ENCODE measurements at regions not wholly inside any gene's neighbourhood (a gene's known extent, or its start where the extent isn't known, plus 50 kb on each side); places are given as distances from the start of the nearest gene placed in this dataset.

DNA sequence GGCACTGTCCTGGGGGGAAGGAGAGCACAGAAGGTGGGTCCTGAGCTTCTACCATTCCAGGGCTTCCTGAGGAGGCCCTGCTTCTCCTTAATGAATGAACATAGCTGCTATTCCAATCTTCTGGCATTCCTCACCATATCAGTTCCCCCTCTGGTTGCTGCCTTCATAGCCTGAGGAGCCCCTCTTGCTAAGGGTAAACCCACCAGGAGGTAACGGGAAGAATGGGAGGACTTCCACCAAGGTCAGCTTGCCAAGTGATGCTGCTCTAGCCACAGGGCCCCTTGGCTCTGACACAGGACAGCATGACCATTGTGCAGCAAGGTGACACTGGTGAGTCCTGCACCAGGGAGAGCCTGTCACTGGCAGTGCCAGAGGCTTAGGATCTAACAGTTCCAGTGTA is 1022.5 kb downstream of the TBC1D22A start:
- TF ChIP-seq, protein P1, sequence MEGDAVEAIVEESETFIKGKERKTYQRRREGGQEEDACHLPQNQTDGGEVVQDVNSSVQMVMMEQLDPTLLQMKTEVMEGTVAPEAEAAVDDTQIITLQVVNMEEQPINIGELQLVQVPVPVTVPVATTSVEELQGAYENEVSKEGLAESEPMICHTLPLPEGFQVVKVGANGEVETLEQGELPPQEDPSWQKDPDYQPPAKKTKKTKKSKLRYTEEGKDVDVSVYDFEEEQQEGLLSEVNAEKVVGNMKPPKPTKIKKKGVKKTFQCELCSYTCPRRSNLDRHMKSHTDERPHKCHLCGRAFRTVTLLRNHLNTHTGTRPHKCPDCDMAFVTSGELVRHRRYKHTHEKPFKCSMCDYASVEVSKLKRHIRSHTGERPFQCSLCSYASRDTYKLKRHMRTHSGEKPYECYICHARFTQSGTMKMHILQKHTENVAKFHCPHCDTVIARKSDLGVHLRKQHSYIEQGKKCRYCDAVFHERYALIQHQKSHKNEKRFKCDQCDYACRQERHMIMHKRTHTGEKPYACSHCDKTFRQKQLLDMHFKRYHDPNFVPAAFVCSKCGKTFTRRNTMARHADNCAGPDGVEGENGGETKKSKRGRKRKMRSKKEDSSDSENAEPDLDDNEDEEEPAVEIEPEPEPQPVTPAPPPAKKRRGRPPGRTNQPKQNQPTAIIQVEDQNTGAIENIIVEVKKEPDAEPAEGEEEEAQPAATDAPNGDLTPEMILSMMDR (conservative IDR thresholded peaks at IDR 0.05; ENCODE audit: low read depth, low read length) = no peak
- TF ChIP-seq RAD21 (IDR thresholded peaks at IDR 0.05; ENCODE audit: low read length) (no peak), POLR2A (IDR thresholded peaks at IDR 0.05; ENCODE audit: low read depth, low read length) (no peak), NFE2L2 (IDR thresholded peaks at IDR 0.05; ENCODE audit: low read depth, low read length) (no peak), CEBPB (IDR thresholded peaks at IDR 0.05; ENCODE audit: low read depth, low read length) (no peak), MAFK (IDR thresholded peaks at IDR 0.05; ENCODE audit: low read depth, low read length) (no peak), RFX5 (IDR thresholded peaks at IDR 0.05; ENCODE audit: low read depth, low read length) (no peak), SMC3 (IDR thresholded peaks at IDR 0.05; ENCODE audit: low read depth, low read length) (no peak), RCOR1 (IDR thresholded peaks at IDR 0.05; ENCODE audit: insufficient replicate concordance, low read length) (no peak), MXI1 (IDR thresholded peaks at IDR 0.05; ENCODE audit: borderline replicate concordance, low read depth, low read length) (no peak), FOS (IDR thresholded peaks at IDR 0.05; ENCODE audit: low read depth, low read length) (no peak), BHLHE40 (IDR thresholded peaks at IDR 0.05; ENCODE audit: low read depth, low read length) (no peak)
- TF ChIP-seq, protein P2, sequence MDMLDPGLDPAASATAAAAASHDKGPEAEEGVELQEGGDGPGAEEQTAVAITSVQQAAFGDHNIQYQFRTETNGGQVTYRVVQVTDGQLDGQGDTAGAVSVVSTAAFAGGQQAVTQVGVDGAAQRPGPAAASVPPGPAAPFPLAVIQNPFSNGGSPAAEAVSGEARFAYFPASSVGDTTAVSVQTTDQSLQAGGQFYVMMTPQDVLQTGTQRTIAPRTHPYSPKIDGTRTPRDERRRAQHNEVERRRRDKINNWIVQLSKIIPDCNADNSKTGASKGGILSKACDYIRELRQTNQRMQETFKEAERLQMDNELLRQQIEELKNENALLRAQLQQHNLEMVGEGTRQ (IDR thresholded peaks at IDR 0.05; ENCODE audit: low read depth, low read length) = no peak
- TF ChIP-seq, protein P3, sequence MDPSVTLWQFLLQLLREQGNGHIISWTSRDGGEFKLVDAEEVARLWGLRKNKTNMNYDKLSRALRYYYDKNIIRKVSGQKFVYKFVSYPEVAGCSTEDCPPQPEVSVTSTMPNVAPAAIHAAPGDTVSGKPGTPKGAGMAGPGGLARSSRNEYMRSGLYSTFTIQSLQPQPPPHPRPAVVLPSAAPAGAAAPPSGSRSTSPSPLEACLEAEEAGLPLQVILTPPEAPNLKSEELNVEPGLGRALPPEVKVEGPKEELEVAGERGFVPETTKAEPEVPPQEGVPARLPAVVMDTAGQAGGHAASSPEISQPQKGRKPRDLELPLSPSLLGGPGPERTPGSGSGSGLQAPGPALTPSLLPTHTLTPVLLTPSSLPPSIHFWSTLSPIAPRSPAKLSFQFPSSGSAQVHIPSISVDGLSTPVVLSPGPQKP (IDR thresholded peaks at IDR 0.05; ENCODE audit: borderline replicate concordance, low read depth, low read length) = no peak

Measured in IMR-90 (cell line).